ENCODE measurements at regions not wholly inside any gene's neighbourhood (a gene's known extent, or its start where the extent isn't known, plus 50 kb on each side); places are given as distances from the start of the nearest gene placed in this dataset.

DNA sequence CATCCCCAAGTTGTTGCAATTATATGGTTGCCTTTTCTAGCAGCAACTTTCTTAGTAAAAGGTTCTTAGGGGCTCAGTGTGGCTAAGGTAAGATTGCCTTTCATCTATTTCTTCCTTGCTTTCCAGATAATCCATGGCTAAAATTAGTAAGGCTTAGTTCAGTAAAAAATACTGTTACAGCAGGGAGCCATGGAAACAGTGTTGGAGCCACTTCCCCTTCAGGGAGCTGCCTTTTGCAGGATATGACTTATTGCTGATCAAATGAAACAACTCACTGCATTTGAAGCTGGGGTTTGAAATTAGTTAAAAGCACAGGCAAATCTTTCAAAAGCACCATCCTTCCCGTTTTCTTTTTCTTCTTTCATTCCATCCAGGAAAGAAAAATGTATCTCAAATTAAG lies 184.3 kb downstream of the C11orf87 start:
- H3K4me3 ChIP-seq (ENCODE audit: low read length), result no peak overlapping the region
- H3K9me3 ChIP-seq (replicated peaks; ENCODE audit: insufficient read depth, low read length), result no peaks in the 10 kb centered on the region
- no peaks in the 10 kb centered on the region for H3F3A ChIP-seq (ENCODE audit: insufficient read depth, low read length)
- H2AFZ ChIP-seq (ENCODE audit: low read length), result no peak overlapping the region
- TF ChIP-seq EZH2phosphoT487 (IDR thresholded peaks at IDR 0.05; ENCODE audit: low read length) (no peak), EZH2 (optimal IDR thresholded peaks at IDR 0.05; ENCODE audit: low read depth, low read length) (no peak)
- TF ChIP-seq, protein P1, sequence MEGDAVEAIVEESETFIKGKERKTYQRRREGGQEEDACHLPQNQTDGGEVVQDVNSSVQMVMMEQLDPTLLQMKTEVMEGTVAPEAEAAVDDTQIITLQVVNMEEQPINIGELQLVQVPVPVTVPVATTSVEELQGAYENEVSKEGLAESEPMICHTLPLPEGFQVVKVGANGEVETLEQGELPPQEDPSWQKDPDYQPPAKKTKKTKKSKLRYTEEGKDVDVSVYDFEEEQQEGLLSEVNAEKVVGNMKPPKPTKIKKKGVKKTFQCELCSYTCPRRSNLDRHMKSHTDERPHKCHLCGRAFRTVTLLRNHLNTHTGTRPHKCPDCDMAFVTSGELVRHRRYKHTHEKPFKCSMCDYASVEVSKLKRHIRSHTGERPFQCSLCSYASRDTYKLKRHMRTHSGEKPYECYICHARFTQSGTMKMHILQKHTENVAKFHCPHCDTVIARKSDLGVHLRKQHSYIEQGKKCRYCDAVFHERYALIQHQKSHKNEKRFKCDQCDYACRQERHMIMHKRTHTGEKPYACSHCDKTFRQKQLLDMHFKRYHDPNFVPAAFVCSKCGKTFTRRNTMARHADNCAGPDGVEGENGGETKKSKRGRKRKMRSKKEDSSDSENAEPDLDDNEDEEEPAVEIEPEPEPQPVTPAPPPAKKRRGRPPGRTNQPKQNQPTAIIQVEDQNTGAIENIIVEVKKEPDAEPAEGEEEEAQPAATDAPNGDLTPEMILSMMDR (IDR thresholded peaks at IDR 0.05; ENCODE audit: low read length), result no peak
- no peak for DNase-seq
- no peak overlapping the region for H3K4me2 ChIP-seq (ENCODE audit: low read depth, low read length)
- no peak overlapping the region for H3K27ac ChIP-seq (ENCODE audit: low read length)
- H3K27me3 ChIP-seq (replicated peaks; ENCODE audit: insufficient read depth, low read length), result no peaks in the 10 kb centered on the region
- no peaks in the 10 kb centered on the region for H3K4me1 ChIP-seq (ENCODE audit: low read length)
- H3K9ac ChIP-seq (ENCODE audit: low read length), result no peak overlapping the region
- no peaks in the 10 kb centered on the region for H3K36me3 ChIP-seq (replicated peaks; ENCODE audit: insufficient read depth, low read length)
- H3K9me2 ChIP-seq (replicated peaks; ENCODE audit: insufficient read depth, low read length), result no peaks in the 10 kb centered on the region
- H4K20me1 ChIP-seq (ENCODE audit: insufficient read depth, low read length), result no peaks in the 10 kb centered on the region
- no peaks in the 10 kb centered on the region for H3K79me2 ChIP-seq (ENCODE audit: low read length)

DNA sequence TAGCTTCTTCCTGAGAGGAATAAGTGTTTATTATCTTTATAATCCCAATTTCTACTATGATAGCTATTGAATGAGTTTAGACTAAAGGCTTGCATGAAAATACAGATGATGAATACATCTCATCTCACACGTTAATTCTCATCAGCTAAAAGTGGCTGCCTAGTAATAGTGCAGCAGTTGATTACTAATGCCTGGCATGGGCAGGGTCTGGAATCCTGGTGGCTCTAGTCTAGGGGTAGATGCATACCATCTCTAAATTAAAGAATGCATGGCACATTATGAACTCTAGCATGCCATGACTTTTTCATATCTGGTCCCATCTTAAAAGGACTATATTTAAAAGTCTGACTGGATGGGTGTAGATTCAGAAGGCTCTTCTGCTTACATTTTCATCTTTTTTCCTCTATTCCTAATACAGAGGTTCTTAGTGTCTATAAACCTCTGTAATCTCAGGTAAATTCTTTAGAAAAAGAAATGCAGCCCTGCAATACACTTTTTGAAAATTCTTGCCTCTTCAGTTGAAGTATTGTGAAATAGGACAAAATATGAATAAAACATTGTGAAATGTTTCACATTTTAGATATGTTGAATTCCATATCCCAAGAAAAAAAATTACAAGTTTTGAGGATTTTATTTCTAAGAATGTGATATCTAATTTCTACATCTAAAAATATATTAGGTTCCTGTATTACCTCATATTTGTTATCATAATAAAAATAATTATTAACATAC lies 187.6 kb downstream of the C11orf87 start:
- H3K4me2 ChIP-seq (ENCODE audit: low read depth, low read length), result no peak overlapping the region
- no peaks in the 10 kb centered on the region for H3F3A ChIP-seq (ENCODE audit: insufficient read depth, low read length)
- H3K9ac ChIP-seq (ENCODE audit: low read length), result no peak overlapping the region
- H3K9me2 ChIP-seq (replicated peaks; ENCODE audit: insufficient read depth, low read length), result no peaks in the 10 kb centered on the region
- no peaks in the 10 kb centered on the region for H3K9me3 ChIP-seq (replicated peaks; ENCODE audit: insufficient read depth, low read length)
- H3K27ac ChIP-seq (ENCODE audit: low read length), result no peak overlapping the region
- H3K36me3 ChIP-seq (replicated peaks; ENCODE audit: insufficient read depth, low read length), result no peaks in the 10 kb centered on the region
- H3K79me2 ChIP-seq (ENCODE audit: low read length), result no peaks in the 10 kb centered on the region
- no peak for TF ChIP-seq EZH2 (optimal IDR thresholded peaks at IDR 0.05; ENCODE audit: low read depth, low read length)
- TF ChIP-seq, protein P1 (IDR thresholded peaks at IDR 0.05; ENCODE audit: low read length), result no peak
- TF ChIP-seq EZH2phosphoT487 (IDR thresholded peaks at IDR 0.05; ENCODE audit: low read length), result no peak
- H4K20me1 ChIP-seq (ENCODE audit: insufficient read depth, low read length), result no peaks in the 10 kb centered on the region
- no peak overlapping the region for H3K4me3 ChIP-seq (ENCODE audit: low read length)
- H2AFZ ChIP-seq (ENCODE audit: low read length), result no peak overlapping the region
- no peaks in the 10 kb centered on the region for H3K27me3 ChIP-seq (replicated peaks; ENCODE audit: insufficient read depth, low read length)
- no peaks in the 10 kb centered on the region for H3K4me1 ChIP-seq (ENCODE audit: low read length)
- no peak for DNase-seq

DNA sequence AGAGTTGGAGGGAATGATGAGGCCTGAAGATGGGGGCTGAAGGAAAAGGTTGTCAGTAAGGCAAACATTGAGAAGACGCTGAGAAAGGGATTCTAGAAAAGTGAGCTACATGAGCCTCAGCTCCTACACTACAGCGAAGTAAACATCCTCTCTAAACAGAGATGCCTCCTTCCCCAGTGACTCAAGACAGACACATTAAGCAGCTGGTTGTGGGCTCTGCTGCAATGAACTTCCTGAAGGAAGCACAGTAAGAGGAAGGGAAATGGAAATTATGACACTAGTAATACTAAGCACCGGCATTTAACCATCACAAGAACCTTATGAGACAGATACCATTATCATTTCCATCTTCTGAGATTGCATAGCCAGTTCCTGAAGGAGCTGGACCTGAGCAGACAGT lies 190.5 kb downstream of the C11orf87 start:
- Histone ChIP-seq H4K20me1 (ENCODE audit: insufficient read depth, low read length) (no peaks in the 10 kb centered on the region), H3K79me2 (ENCODE audit: low read length) (no peaks in the 10 kb centered on the region), H3K27me3 (replicated peaks; ENCODE audit: insufficient read depth, low read length) (no peaks in the 10 kb centered on the region), H2AFZ (ENCODE audit: low read length) (no peak overlapping the region), H3K27ac (ENCODE audit: low read length) (no peak overlapping the region), H3K9me3 (replicated peaks; ENCODE audit: insufficient read depth, low read length) (no peaks in the 10 kb centered on the region), H3K4me2 (ENCODE audit: low read depth, low read length) (no peak overlapping the region), H3K9me2 (replicated peaks; ENCODE audit: insufficient read depth, low read length) (no peaks in the 10 kb centered on the region), H3K4me1 (ENCODE audit: low read length) (no peaks in the 10 kb centered on the region), H3K4me3 (ENCODE audit: low read length) (no peak overlapping the region), H3K9ac (ENCODE audit: low read length) (no peak overlapping the region), H3F3A (ENCODE audit: insufficient read depth, low read length) (no peaks in the 10 kb centered on the region), H3K36me3 (replicated peaks; ENCODE audit: insufficient read depth, low read length) (no peaks in the 10 kb centered on the region)
- DNase-seq, result no peak
- TF ChIP-seq EZH2phosphoT487 (IDR thresholded peaks at IDR 0.05; ENCODE audit: low read length), result no peak
- TF ChIP-seq EZH2 (optimal IDR thresholded peaks at IDR 0.05; ENCODE audit: low read depth, low read length), result no peak
- TF ChIP-seq, protein P1 (IDR thresholded peaks at IDR 0.05; ENCODE audit: low read length), result no peak
